PC-9 (cell line): ENCODE measurements at regions not wholly inside any gene's neighbourhood (a gene's known extent, or its start where the extent isn't known, plus 50 kb on each side); places are given as distances from the start of the nearest gene placed in this dataset.

Experiments used
- BruUV-seq: library from RNA; stranded (reverse); fragments of 400-500 nt; replicated peaks from 2 replicates; lab custom pipeline; 2021; lab: Mats Ljungman, UMichigan
- CTCF ChIA-PET: fragments of 300-600 bp; sonication (Branson Sonifier 250); formaldehyde crosslinking; loops from one replicate; lab custom pipeline; 2022; ENCODE audit warnings: antibody characterized with exemption; lab: Charles Lee
- POLR2A ChIA-PET: fragments of 300-600 bp; sonication (Branson Sonifier 250); formaldehyde crosslinking; loops from one replicate; lab custom pipeline; 2022; ENCODE audit warnings: antibody characterized with exemption; ENCODE audit not compliant: unreplicated experiment; lab: Charles Lee
- DNase-seq, 2 experiments: peaks; one replicate each; pipeline versions ENCODE4 v3.0.0 to v3.0.0-alpha.2; 2015 to 2022; ENCODE audit warnings: mixed read lengths in 1 of 2
- H2AFZ ChIP-seq: fragments of 200-600 bp; sonication (generic); 2 replicates; pipeline ENCODE4 v1.8.1; 2017; ENCODE audit warnings: antibody characterized with exemption
- H3F3A ChIP-seq: fragments of 200-600 bp; sonication (generic); 2 replicates; pipeline ENCODE4 v1.8.1; 2017; ENCODE audit warnings: antibody characterized with exemption, mild to moderate bottlenecking, low read depth; ENCODE audit not compliant: insufficient read depth
- H3K27ac ChIP-seq: fragments of 200-600 bp; sonication (generic); 2 replicates; pipeline ENCODE4 v1.6.1; 2016; ENCODE audit warnings: mixed run types
- H3K27me3 ChIP-seq: fragments of 200-600 bp; sonication (generic); 2 replicates; pipeline ENCODE4 v1.6.1; 2016; ENCODE audit warnings: low read depth, mixed run types; ENCODE audit not compliant: insufficient read depth
- H3K36me3 ChIP-seq: fragments of 200-600 bp; sonication (generic); 2 replicates; pipeline ENCODE4 v1.6.1; 2016; ENCODE audit warnings: low read depth, mixed run types
- H3K4me1 ChIP-seq: fragments of 200-600 bp; sonication (generic); replicated peaks from 2 replicates; pipeline ENCODE4 v1.6.1; 2016; ENCODE audit warnings: mixed run types; ENCODE audit not compliant: insufficient read depth
- H3K4me2 ChIP-seq: fragments of 200-600 bp; sonication (generic); 2 replicates; pipeline ENCODE4 v1.6.1; 2017; ENCODE audit warnings: mixed run types
- H3K4me3 ChIP-seq: fragments of 200-600 bp; sonication (generic); 2 replicates; pipeline ENCODE4 v1.6.1; 2016; ENCODE audit warnings: mixed run types
- H3K79me2 ChIP-seq: fragments of 200-600 bp; sonication (generic); 2 replicates; pipeline ENCODE4 v1.6.1; 2017; ENCODE audit warnings: low read depth, mixed run types
- H3K9me2 ChIP-seq: fragments of 200-600 bp; sonication (generic); 2 replicates; pipeline ENCODE4 v1.8.1; 2017; ENCODE audit warnings: mild to moderate bottlenecking; ENCODE audit not compliant: insufficient read depth
- H3K9me3 ChIP-seq: fragments of 200-600 bp; sonication (generic); 2 replicates; pipeline ENCODE4 v1.8.1; 2016; ENCODE audit warnings: low read depth; ENCODE audit not compliant: insufficient read depth
- H4K20me1 ChIP-seq: fragments of 200-600 bp; sonication (generic); 2 replicates; pipeline ENCODE4 v1.8.1; 2017; ENCODE audit not compliant: insufficient read depth
- CTCF ChIP-seq: fragments of 200-600 bp; sonication (generic); conservative IDR thresholded peaks from 2 replicates; pipeline ENCODE4 v1.6.1; 2017; ENCODE audit warnings: mixed run types, antibody characterized with exemption, mild to moderate bottlenecking, moderate library complexity
- EZH2 ChIP-seq: fragments of 200-600 bp; sonication (generic); IDR thresholded peaks from 2 replicates; pipeline ENCODE4 v1.8.0; 2017; ENCODE audit warnings: antibody characterized with exemption, low read depth
- intact Hi-C: fragments of 100-400 bp; cut with micrococcal nuclease; formaldehyde crosslinking; loops from one replicate; pipeline ENCODE4 v1.10.0; 2022; ENCODE audit not compliant: unreplicated experiment

GRCh38 chr13:78177306-78177705 is 258.7 kb upstream of the EDNRB start:
- H2AFZ ChIP-seq: no peak overlapping the region
- no peaks in the 10 kb centered on the region for H3K27me3 ChIP-seq
- no peaks in the 10 kb centered on the region for H3K79me2 ChIP-seq
- BruUV-seq: no TSS peak
- H3K27ac ChIP-seq: no peak overlapping the region
- no peak overlapping the region for H3K4me3 ChIP-seq
- H3K4me2 ChIP-seq: no peak overlapping the region
- H3K36me3 ChIP-seq: no peaks in the 10 kb centered on the region
- CTCF ChIA-PET: no interaction called here
- no peaks in the 10 kb centered on the region; the same call in 1 of the 2 replicates for H3K9me2 ChIP-seq
- no peaks in the 10 kb centered on the region for H4K20me1 ChIP-seq
- H3K9me3 ChIP-seq: peaks cover 3% of the 10 kb centered on the region; the same call in 1 of the 2 replicates
- H3K4me1 ChIP-seq: no peaks in the 10 kb centered on the region
- TF ChIP-seq EZH2: no peak
- TF ChIP-seq CTCF: no peak
- POLR2A ChIA-PET: no interaction called here
- intact Hi-C loops: no loop called here
- DNase-seq: no peak
- no peaks in the 10 kb centered on the region for H3F3A ChIP-seq

GRCh38 chr13:78176880-78177279 is 258.2 kb upstream of the EDNRB start:
- H3K4me2 ChIP-seq: no peak overlapping the region
- H3K9me2 ChIP-seq: no peaks in the 10 kb centered on the region
- ChIA-PET CTCF (no interaction called here), POLR2A (no interaction called here)
- H2AFZ ChIP-seq: no peak overlapping the region
- no peak for DNase-seq
- H3K79me2 ChIP-seq: no peaks in the 10 kb centered on the region
- H3K27ac ChIP-seq: no peak overlapping the region
- H3K36me3 ChIP-seq: no peaks in the 10 kb centered on the region
- BruUV-seq: no TSS peak
- H4K20me1 ChIP-seq: no peaks in the 10 kb centered on the region
- peaks cover 3% of the 10 kb centered on the region; the same call in 1 of the 2 replicates for H3K9me3 ChIP-seq
- H3K27me3 ChIP-seq: no peaks in the 10 kb centered on the region
- intact Hi-C loops: no loop called here
- no peaks in the 10 kb centered on the region for H3F3A ChIP-seq
- no peaks in the 10 kb centered on the region for H3K4me1 ChIP-seq
- H3K4me3 ChIP-seq: no peak overlapping the region
- TF ChIP-seq CTCF: no peak
- TF ChIP-seq EZH2: no peak

- intact Hi-C loops: no loop called here
- no peaks in the 10 kb centered on the region for H3K27me3 ChIP-seq
- H3K9me2 ChIP-seq: no peaks in the 10 kb centered on the region
- no peaks in the 10 kb centered on the region for H4K20me1 ChIP-seq
- H2AFZ ChIP-seq: no peak overlapping the region
- CTCF ChIA-PET: no interaction called here
- H3K4me3 ChIP-seq: no peak overlapping the region
- H3K36me3 ChIP-seq: no peaks in the 10 kb centered on the region
- H3K27ac ChIP-seq: no peak overlapping the region
- no peak overlapping the region for H3K4me2 ChIP-seq
- no peak for DNase-seq
- no TSS peak for BruUV-seq
- H3F3A ChIP-seq: no peaks in the 10 kb centered on the region
- H3K9me3 ChIP-seq: no peaks in the 10 kb centered on the region
- TF ChIP-seq CTCF (no peak), EZH2 (no peak)
- no peaks in the 10 kb centered on the region for H3K4me1 ChIP-seq
- POLR2A ChIA-PET: no interaction called here
- H3K79me2 ChIP-seq: no peaks in the 10 kb centered on the region
Measured at GRCh38 chr13:78169386-78169785, 250.8 kb upstream of the EDNRB start.
